Stimulated activated CD4-positive, alpha-beta T cell treated with anti-CD3 and anti-CD28 coated beads, Interleukin-12 subunit alpha, Interleukin-12 subunit beta, amount 100 ng/mL, for 24 hours (primary cell): ENCODE measurements at regions not wholly inside any gene's neighbourhood (a gene's known extent, or its start where the extent isn't known, plus 50 kb on each side); places are given as distances from the start of the nearest gene placed in this dataset.

Experiments
- DNase-seq, 2 experiments: peaks; one replicate each; pipeline ENCODE4 v3.0.0-alpha.2; 2020; ENCODE audit warnings: low read depth in 2 of 2

GRCh38 chr7:110142939-110143526 is 947.9 kb upstream of the LRRN3 start:
- DNase-seq = no peak

- no peak for DNase-seq
Measured at GRCh38 chr7:110144599-110144998, 946.3 kb upstream of the LRRN3 start.

- no peak for DNase-seq
Measured at GRCh38 chr7:110148054-110148453, 942.9 kb upstream of the LRRN3 start.

GRCh38 chr7:110153222-110153621 is 937.7 kb upstream of the LRRN3 start:
- DNase-seq = no peak

- DNase-seq = no peak
Measured at GRCh38 chr7:110156511-110156910, 934.4 kb upstream of the LRRN3 start.

GRCh38 chr7:110157631-110158362 is 933.1 kb upstream of the LRRN3 start:
- no peak for DNase-seq

GRCh38 chr7:110168010-110168409 is 922.9 kb upstream of the LRRN3 start:
- no peak for DNase-seq

GRCh38 chr7:110170841-110171240 is 920.1 kb upstream of the LRRN3 start:
- DNase-seq = no peak

- no peak for DNase-seq
Measured at GRCh38 chr7:110177463-110177862, 913.5 kb upstream of the LRRN3 start.

- DNase-seq = no peak
Measured at GRCh38 chr7:110179037-110179436, 911.9 kb upstream of the LRRN3 start.

GRCh38 chr7:110181768-110182167 is 909.2 kb upstream of the LRRN3 start:
- no peak for DNase-seq

GRCh38 chr7:110186334-110186733 is 904.6 kb upstream of the LRRN3 start:
- DNase-seq = no peak

GRCh38 chr7:110187877-110188554 is 902.9 kb upstream of the LRRN3 start:
- DNase-seq = no peak

- no peak for DNase-seq
Measured at GRCh38 chr7:110204527-110204926, 886.4 kb upstream of the LRRN3 start.

GRCh38 chr7:110205899-110206298 is 885.0 kb upstream of the LRRN3 start:
- DNase-seq = no peak

GRCh38 chr7:110209884-110210283 is 881.0 kb upstream of the LRRN3 start:
- no peak for DNase-seq

- DNase-seq = no peak
Measured at GRCh38 chr7:110210941-110211608, 879.9 kb upstream of the LRRN3 start.

GRCh38 chr7:110224643-110225042 is 866.3 kb upstream of the LRRN3 start:
- DNase-seq = no peak

- no peak for DNase-seq
Measured at GRCh38 chr7:110246118-110246517, 844.8 kb upstream of the LRRN3 start.

GRCh38 chr7:110253093-110253492 is 837.8 kb upstream of the LRRN3 start:
- DNase-seq = no peak

- DNase-seq = no peak
Measured at GRCh38 chr7:110257673-110258072, 833.3 kb upstream of the LRRN3 start.

- no peak for DNase-seq
Measured at GRCh38 chr7:110262251-110262650, 828.7 kb upstream of the LRRN3 start.

GRCh38 chr7:110264288-110264687 is 826.6 kb upstream of the LRRN3 start:
- DNase-seq = no peak
